ENCODE measurements at regions not wholly inside any gene's neighbourhood (a gene's known extent, or its start where the extent isn't known, plus 50 kb on each side); places are given as distances from the start of the nearest gene placed in this dataset.

- DNase-seq: no peak
Observed at GRCh38 chr2:238690511-238690910, 157.4 kb upstream of the TWIST2 start.

GRCh38 chr2:238691596-238692491 is 156.0 kb upstream of the TWIST2 start:
- no peak for DNase-seq

DNA sequence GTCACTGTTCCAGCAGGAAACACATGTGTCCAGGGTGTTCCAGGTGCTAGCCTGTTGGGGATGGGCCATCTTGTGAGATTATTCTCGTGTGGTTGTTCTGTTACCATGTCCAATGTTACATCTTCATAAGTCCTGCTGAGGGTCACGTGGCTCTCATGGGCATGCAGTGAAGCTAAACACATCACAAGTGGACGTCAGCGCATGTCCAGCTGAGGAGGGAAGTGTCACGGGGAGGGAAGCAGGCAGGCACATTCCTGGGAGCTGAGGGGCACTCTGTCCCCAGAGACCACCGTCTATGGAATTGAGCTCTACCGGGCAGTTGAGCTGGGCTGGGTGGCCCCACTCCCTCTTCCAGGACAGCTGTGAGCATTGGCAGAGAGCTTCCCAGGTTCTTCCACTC is 155.3 kb upstream of the TWIST2 start:
- no peak for DNase-seq

DNA sequence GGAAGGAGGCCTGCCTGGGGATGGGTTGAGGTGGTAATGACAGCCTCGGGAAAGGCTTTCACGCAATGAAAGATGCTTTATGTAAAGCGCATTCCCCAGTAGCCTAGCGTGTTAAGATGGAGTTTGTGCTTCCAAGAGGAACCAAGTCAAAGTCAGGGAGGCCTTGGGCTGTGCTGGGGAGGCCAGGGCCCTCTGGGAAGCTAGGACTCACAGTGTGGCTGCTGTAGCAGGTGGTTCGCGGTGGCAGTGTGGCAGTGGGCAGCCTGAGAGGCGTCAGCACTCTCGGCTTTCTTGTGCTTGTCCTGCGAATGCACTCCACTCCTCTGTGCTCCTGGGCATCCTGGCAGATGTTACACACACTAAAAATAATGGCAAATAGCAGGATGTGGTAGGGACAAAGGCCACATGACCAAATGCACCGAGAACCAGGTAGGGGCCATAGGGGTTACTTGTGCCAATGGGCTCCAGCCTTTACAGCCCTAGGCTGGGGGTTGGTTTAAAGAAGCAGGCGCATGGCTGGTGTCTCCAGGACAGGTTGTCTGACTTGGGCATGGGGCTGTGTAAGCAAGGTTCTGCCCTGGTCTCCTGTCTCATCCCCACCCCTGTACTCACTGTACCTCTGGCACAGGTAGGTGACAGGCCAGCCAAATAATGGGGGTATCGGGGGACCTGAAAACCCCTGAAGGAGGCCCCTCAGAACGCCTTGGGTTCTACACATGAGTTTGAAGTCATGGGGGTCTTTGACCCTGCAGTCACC is 154.4 kb upstream of the TWIST2 start:
- no peak for DNase-seq

DNA sequence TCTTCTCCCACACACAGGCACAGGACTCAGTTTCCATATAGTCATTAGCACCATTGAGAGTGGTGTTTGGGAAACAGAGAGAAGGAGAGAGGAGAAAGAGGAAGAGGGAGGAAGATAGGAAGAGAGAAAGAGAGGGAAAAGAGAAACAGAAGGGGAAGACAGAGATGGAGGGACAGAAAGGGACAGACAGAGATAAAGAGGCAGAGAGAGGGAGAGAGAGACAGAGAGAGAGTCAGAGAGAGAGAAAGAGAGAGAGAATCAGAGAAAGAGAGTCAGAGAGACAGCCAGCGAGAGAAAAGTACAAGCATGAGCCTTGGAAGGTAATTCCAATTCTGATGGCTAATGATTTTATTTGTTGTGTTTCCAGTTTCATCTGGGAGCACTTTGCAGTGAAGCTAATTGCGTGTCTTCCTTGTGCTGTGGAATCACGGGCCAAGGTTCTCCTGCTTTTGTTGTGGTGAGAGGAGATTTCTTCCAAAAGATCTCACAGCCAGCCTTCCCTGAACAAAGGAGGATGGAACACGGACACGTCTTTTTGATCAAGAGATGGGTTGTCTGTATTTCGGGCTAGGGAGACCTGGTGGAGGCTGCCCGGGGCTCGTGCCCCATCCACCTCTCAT is 153.6 kb upstream of the TWIST2 start:
- no peak for DNase-seq

DNA sequence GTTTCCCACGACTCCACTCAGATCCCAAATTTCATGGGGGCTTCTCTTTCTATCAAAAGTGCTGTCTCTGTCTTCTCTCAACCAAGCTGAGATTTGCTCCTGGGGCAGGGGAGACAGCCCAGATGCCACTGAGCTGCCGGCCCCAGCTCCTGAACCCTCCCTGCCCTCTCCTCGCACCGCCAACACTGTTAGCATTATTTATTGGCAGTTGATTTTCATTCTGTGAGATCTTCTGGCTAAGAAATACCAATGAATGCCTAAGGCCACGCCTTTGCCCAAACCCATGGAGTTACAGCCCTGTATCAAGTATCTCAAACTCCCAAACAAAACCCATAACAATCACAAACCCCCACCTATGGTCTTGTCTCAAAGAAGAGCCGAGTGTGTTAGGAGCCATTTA is 153.0 kb upstream of the TWIST2 start:
- DNase-seq: no peak

DNA sequence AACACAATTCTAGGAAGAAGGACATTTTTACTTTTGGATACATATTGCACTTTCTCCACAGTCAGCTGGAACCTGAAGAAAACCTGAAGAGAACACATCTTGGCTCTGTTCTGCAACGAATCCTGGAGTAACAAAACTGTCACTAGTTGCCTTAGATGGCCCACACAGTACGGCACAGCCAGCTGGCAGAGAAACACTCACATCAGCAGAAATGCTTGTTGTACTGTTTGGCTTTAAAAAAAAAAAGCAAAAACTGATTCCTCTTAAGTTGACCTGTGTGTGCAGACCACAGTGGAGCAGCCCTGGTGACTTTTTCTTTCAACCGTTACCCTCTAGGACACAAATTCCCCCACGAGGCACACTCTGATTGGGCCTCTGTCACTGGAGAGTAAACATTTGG is 152.3 kb upstream of the TWIST2 start:
- no peak for DNase-seq

DNA sequence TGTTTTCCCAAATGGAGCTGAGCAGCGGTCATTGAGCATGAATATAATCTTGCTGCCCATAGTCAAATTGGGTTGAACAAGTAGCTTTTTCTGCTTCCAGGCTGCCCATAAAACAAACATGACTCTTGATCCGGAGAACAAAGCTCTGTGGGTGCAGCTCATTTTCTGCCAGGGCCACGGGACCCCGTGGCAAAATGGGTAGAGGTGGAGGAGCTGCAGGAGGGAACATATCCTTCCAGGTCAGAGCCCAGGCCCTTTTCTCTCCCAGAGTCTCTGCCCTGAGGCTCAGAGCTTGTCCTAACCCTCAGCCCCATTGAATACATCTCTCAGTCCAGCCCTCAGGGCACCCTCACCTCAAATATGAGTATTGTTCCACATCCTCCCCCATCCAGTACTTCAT is 151.6 kb upstream of the TWIST2 start:
- no peak for DNase-seq

GRCh38 chr2:238696786-238697185 is 151.1 kb upstream of the TWIST2 start:
- DNase-seq: no peak

- no peak for DNase-seq
Observed at GRCh38 chr2:238697193-238698071, 150.5 kb upstream of the TWIST2 start.

DNA sequence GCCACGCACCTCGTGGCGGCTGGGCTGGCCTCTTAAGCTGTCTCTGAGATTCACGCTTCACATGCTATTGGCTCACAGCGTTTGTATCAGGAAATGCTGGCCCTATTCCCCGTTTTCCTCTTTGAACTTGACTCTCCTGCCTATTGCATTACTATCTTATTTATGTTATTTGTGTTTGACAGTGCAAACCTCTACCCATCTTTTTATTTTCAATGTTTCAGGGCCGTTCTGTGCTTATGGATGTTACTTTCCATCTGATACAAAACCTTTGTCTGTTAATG is 149.9 kb upstream of the TWIST2 start:
- DNase-seq: no peak

GRCh38 chr2:238698451-238699306 is 149.2 kb upstream of the TWIST2 start:
- DNase-seq: no peak

- no peak for DNase-seq
Observed at GRCh38 chr2:238699307-238700116, 148.4 kb upstream of the TWIST2 start.

- no peak for DNase-seq
Observed at GRCh38 chr2:238700117-238700457, 147.8 kb upstream of the TWIST2 start.

GRCh38 chr2:238700506-238701340 is 147.2 kb upstream of the TWIST2 start:
- no peak for DNase-seq

GRCh38 chr2:238701341-238702206 is 146.3 kb upstream of the TWIST2 start:
- DNase-seq: no peak

- no peak for DNase-seq
Observed at GRCh38 chr2:238702276-238703052, 145.4 kb upstream of the TWIST2 start.

- DNase-seq: no peak
Observed at GRCh38 chr2:238703053-238703415, 144.9 kb upstream of the TWIST2 start.

DNA sequence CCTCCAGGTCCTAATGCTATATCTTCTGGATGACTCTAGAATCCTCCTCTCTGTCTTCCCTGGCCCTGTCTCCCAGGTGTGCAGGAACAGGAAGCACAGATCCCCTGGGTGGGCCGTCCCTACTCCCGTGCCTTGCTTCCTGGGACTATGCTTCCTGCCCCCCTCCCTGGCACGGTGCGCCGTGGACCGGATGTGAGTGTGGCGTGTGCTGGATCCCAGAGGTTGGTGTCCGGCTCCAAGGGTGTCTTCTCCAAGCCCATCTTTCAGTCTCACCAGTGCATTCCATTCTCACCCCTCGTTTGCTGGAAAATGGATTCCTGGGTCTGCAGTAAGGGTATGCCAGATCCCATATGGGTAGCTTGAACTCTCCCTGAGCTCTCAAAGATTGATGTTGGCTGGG is 144.4 kb upstream of the TWIST2 start:
- no peak for DNase-seq

Measured in NCI-H69 (cell line).